GM23248 (cell line): ENCODE measurements at regions not wholly inside any gene's neighbourhood (a gene's known extent, or its start where the extent isn't known, plus 50 kb on each side); places are given as distances from the start of the nearest gene placed in this dataset.

Experiments
- EZH2 ChIP-seq: fragments of 200-600 bp; sonication (generic); IDR thresholded peaks from 2 replicates; pipeline ENCODE4 v1.6.1; 2018; ENCODE audit warnings: antibody characterized with exemption, mild to moderate bottlenecking; ENCODE audit not compliant: insufficient read depth, poor library complexity, severe bottlenecking
- EZH2phosphoT487 ChIP-seq: fragments of 200-600 bp; sonication (generic); IDR thresholded peaks from 2 replicates; pipeline ENCODE4 v1.6.1; 2018; ENCODE audit warnings: antibody characterized with exemption, moderate library complexity, mild to moderate bottlenecking, low read depth; ENCODE audit not compliant: insufficient read depth

DNA sequence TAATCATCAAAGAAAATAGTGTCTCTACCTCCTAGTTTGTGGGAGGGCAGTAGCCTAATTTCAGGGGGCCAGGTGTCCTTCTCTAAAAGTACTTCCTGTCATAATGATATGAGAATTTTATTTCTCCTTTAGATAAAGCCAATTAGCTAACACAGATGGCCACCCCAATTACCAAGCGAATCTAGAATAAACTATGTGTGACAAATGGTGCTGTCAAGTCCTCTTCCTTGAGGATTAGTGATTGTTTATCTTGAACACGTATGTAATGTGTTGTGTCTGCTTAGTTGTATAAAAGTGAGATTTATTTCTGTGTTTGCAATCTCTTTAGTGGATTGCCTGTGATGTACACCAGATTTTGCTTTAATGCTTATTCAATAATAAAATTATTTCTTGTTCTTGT lies 1120.0 kb downstream of the SORCS1 start:
- TF ChIP-seq EZH2 (no peak), EZH2phosphoT487 (no peak)
